GM21529 (cell line): ENCODE measurements at regions not wholly inside any gene's neighbourhood (a gene's known extent, or its start where the extent isn't known, plus 50 kb on each side); places are given as distances from the start of the nearest gene placed in this dataset.

Source experiments
- ATAC-seq: cut with Tn5 transposase; IDR thresholded peaks from one replicate; pipeline ENCODE4 v1.9.1; 2021; ENCODE audit not compliant: unreplicated experiment

- no peak for ATAC-seq
Observed at GRCh38 chr6:21648475-21649050, 55.0 kb downstream of the SOX4 start.

- ATAC-seq: no peak
Observed at GRCh38 chr6:21653323-21653722, 59.8 kb downstream of the SOX4 start.

- ATAC-seq: no peak
Observed at GRCh38 chr6:21653905-21654304, 60.4 kb downstream of the SOX4 start.

GRCh38 chr6:21654361-21654760 lies 60.8 kb downstream of the SOX4 start:
- ATAC-seq: no peak

GRCh38 chr6:21663966-21664313 lies 70.4 kb downstream of the SOX4 start:
- ATAC-seq: no peak

- ATAC-seq: no peak
Observed at GRCh38 chr6:21664314-21665109, 71.0 kb downstream of the SOX4 start.

- no peak for ATAC-seq
Observed at GRCh38 chr6:21665110-21665391, 71.5 kb downstream of the SOX4 start.

- ATAC-seq: no peak
Observed at GRCh38 chr6:21665392-21666200, 72.0 kb downstream of the SOX4 start.

- no peak for ATAC-seq
Observed at GRCh38 chr6:21666201-21666691, 72.7 kb downstream of the SOX4 start.

GRCh38 chr6:21666853-21667681 lies 73.5 kb downstream of the SOX4 start:
- no peak for ATAC-seq

GRCh38 chr6:21668795-21669194 lies 75.2 kb downstream of the SOX4 start:
- no peak for ATAC-seq

GRCh38 chr6:21676769-21677168 lies 83.2 kb downstream of the SOX4 start:
- no peak for ATAC-seq

GRCh38 chr6:21678990-21679389 lies 85.4 kb downstream of the SOX4 start:
- no peak for ATAC-seq

- no peak for ATAC-seq
Observed at GRCh38 chr6:21679761-21680265, 86.3 kb downstream of the SOX4 start.

GRCh38 chr6:21680611-21681010 lies 87.1 kb downstream of the SOX4 start:
- ATAC-seq: no peak

- ATAC-seq: no peak
Observed at GRCh38 chr6:21690489-21690888, 96.9 kb downstream of the SOX4 start.

GRCh38 chr6:21691685-21692346 lies 98.3 kb downstream of the SOX4 start:
- no peak for ATAC-seq

- ATAC-seq: no peak
Observed at GRCh38 chr6:21692721-21693120, 99.2 kb downstream of the SOX4 start.

GRCh38 chr6:21694168-21694567 lies 100.6 kb downstream of the SOX4 start:
- no peak for ATAC-seq

- ATAC-seq: no peak
Observed at GRCh38 chr6:21707524-21708319, 114.2 kb downstream of the SOX4 start.
